Psoas muscle (tissue), 7 donors: ENCODE measurements at regions not wholly inside any gene's neighbourhood (a gene's known extent, or its start where the extent isn't known, plus 50 kb on each side); places are given as distances from the start of the nearest gene placed in this dataset.

Experiments used
- ATAC-seq, 4 donors: fragments of 200-7000 bp; cut with Tn5 transposase; one replicate each; pipeline ENCODE4 v1.9.1; 2020; ENCODE audit warnings: moderate library complexity in 3 of 4, mild to moderate bottlenecking in 2 of 4
- DNase-seq, 2 donors: peaks; one replicate each; pipeline ENCODE4 v3.0.0-alpha.2; 2020
- H3K27ac ChIP-seq: fragments of 200-600 bp; one replicate; pipeline ENCODE4 v1.8.0; 2022
- H3K27me3 ChIP-seq, 3 donors: fragments of 200-600 bp in 1 of 3; one replicate each; pipeline versions ENCODE4 v1.6.1 to v1.8.0; 2013 to 2022; ENCODE audit warnings: low read length in 2 of 3, mild to moderate bottlenecking in 2 of 3, moderate library complexity in 1 of 3; ENCODE audit not compliant: insufficient read depth in 3 of 3
- H3K36me3 ChIP-seq, 2 donors: fragments of 200-600 bp in 1 of 2; one replicate each; pipeline versions ENCODE4 v1.6.1 to v1.8.0; 2013 to 2022; ENCODE audit warnings: low read depth in 1 of 2, mild to moderate bottlenecking in 1 of 2, moderate library complexity in 1 of 2; ENCODE audit not compliant: insufficient read depth in 1 of 2
- H3K4me1 ChIP-seq: fragments of 200-600 bp; one replicate; pipeline ENCODE4 v1.8.0; 2022
- H3K4me3 ChIP-seq: fragments of 200-600 bp; one replicate; pipeline ENCODE4 v1.8.0; 2022; ENCODE audit warnings: mild to moderate bottlenecking
- H3K9me3 ChIP-seq: fragments of 200-600 bp; one replicate; pipeline ENCODE4 v1.8.0; 2022
- WGBS, 3 donors: extraction: QIAGEN DNeasy Blood & Tissue Kit; methylation state at CpG; one replicate each; pipeline versions ENCODE4 v1.1.6 to v1.1.7; 2013; 5-methylcytosine and 5-hydroxymethylcytosine counted together
- intact Hi-C, 2 donors: fragments of 100-400 bp; cut with DNase I; formaldehyde crosslinking; loops; one replicate each; pipeline versions ENCODE4 v1.11.0 to v1.14.2; 2022
- TF ChIP-seq, protein P1 (sequence below): fragments of 200-600 bp; IDR thresholded peaks from one replicate; pipeline ENCODE4 v1.8.0; 2022; ENCODE audit warnings: antibody characterized with exemption
- donor health status: healthy with polysubstance abuse.
- donor health status: DM: no; HTN: no; CAD: no; lungs with moderate emphysema.
- donor health status: Bipolar disorder and iron deficiency.
- donor health status: healthy.
- donor health status: DM: yes; HTN: yes; CAD: no.
- donor health status: DM: no; HTN: no; CAD: no.
- donor health status: DM: yes; HTN: yes; CAD: no.

DNA sequence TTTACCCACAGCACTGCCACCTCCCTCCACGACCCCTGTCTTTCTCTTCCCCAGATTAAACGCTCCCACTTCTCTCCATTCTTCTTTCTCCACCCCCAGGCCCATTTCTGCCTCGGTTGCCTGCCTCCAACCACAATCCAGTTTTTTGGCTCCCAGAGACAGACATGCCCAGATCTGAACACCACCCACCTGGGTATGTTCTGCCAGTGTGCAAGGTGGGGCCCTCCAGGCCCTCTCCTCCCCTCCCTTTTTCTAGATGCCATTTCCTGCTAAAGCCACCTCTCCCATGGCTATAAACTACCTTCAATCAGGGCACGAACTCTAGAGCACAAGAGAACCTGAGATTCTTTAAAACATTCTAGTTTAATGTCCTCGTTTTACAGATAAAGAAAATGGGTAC, 63.3 kb downstream of the IRF2BPL start:
- 90 to 93% (median 91%) methylated on average over 5 of the region's 5 CpGs for WGBS, 3 donors
- DNase-seq (no peak), ATAC-seq (no peak)
- H3K27me3 ChIP-seq = no peaks in the 10 kb centered on the region
- H3K9me3 ChIP-seq = no peaks in the 10 kb centered on the region
- H3K27ac ChIP-seq = no peak overlapping the region
- peaks cover 8% of the 10 kb centered on the region for H3K4me1 ChIP-seq
- TF ChIP-seq, protein P1, sequence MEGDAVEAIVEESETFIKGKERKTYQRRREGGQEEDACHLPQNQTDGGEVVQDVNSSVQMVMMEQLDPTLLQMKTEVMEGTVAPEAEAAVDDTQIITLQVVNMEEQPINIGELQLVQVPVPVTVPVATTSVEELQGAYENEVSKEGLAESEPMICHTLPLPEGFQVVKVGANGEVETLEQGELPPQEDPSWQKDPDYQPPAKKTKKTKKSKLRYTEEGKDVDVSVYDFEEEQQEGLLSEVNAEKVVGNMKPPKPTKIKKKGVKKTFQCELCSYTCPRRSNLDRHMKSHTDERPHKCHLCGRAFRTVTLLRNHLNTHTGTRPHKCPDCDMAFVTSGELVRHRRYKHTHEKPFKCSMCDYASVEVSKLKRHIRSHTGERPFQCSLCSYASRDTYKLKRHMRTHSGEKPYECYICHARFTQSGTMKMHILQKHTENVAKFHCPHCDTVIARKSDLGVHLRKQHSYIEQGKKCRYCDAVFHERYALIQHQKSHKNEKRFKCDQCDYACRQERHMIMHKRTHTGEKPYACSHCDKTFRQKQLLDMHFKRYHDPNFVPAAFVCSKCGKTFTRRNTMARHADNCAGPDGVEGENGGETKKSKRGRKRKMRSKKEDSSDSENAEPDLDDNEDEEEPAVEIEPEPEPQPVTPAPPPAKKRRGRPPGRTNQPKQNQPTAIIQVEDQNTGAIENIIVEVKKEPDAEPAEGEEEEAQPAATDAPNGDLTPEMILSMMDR = no peak
- no peaks in the 10 kb centered on the region for H3K36me3 ChIP-seq
- intact Hi-C loops = no loop called here
- H3K4me3 ChIP-seq = no peak overlapping the region

GRCh38 chr14:76964695-76965094, 63.8 kb downstream of the IRF2BPL start:
- ATAC-seq (no peak), DNase-seq (no peak)
- Histone ChIP-seq H3K9me3 (no peaks in the 10 kb centered on the region), H3K36me3 (no peaks in the 10 kb centered on the region), H3K27me3 (no peaks in the 10 kb centered on the region), H3K27ac (no peak overlapping the region), H3K4me1 (peaks cover 8% of the 10 kb centered on the region), H3K4me3 (no peak overlapping the region)
- intact Hi-C loops = loop anchor here in 1 of 2 donors (5.0 kb wide), 1 partner anchor 33 kb away; no protein-coding TSS in a partner anchor
- WGBS, 3 donors = 87 to 89% (median 88%) methylated on average over 5 of the region's 5 CpGs
- TF ChIP-seq, protein P1 = no peak

- DNase-seq (no peak), ATAC-seq (no peak)
- Histone ChIP-seq H3K27me3 (no peaks in the 10 kb centered on the region), H3K36me3 (no peaks in the 10 kb centered on the region), H3K4me3 (no peak overlapping the region), H3K4me1 (peaks cover 8% of the 10 kb centered on the region), H3K27ac (no peak overlapping the region), H3K9me3 (no peaks in the 10 kb centered on the region)
- 90 to 98% (median 92%) methylated on average over 3 of the region's 3 CpGs for WGBS, 3 donors
- TF ChIP-seq, protein P1 = no peak
- intact Hi-C loops = loop anchor here (2.0 to 5.0 kb wide), 2 partner anchors 33 to 34 kb away; no protein-coding TSS in a partner anchor
Measured at GRCh38 chr14:76963372-76963771, 65.1 kb downstream of the IRF2BPL start.

DNA sequence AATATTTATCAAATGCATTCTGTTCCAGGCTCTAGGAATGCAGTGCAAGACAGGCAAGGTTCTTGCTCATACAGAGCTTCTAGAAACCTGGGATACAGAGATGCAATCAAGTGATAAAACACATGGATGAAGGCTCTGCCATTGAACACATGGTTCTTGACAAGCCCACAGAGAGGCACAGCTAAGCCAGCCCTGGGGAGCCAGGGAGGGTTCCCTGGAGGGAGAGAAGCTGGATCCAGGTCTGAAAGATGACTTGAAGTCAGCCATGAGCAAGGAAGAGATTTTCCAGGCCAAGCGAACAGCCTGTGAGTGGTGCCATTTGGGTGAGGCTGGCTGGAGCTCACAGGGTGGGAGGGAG, 66.2 kb downstream of the IRF2BPL start:
- H3K4me1 ChIP-seq = peaks cover 13% of the 10 kb centered on the region
- no peaks in the 10 kb centered on the region for H3K9me3 ChIP-seq
- DNase-seq (no peak), ATAC-seq (peak in 2 of 4 donors; percentile 10 to 22)
- no peaks in the 10 kb centered on the region for H3K27me3 ChIP-seq
- H3K36me3 ChIP-seq = no peaks in the 10 kb centered on the region
- H3K4me3 ChIP-seq = peak overlapping the region; percentile 65
- TF ChIP-seq, protein P1 = no peak
- WGBS, 3 donors = 65 to 83% (median 79%) methylated on average over 1 of the region's 1 CpG
- intact Hi-C loops = loop anchor here (2.0 to 5.0 kb wide), 2 partner anchors 35 kb away; no protein-coding TSS in a partner anchor
- peak overlapping the region; percentile 79 for H3K27ac ChIP-seq

GRCh38 chr14:76961631-76962302, 66.7 kb downstream of the IRF2BPL start:
- ATAC-seq (peak; percentile 76 to 87 (median 80)), DNase-seq (peak; percentile 85 to 89)
- H3K4me1 ChIP-seq = peaks cover 17% of the 10 kb centered on the region
- peak overlapping the region; percentile 65 for H3K4me3 ChIP-seq
- TF ChIP-seq, protein P1 = no peak
- no peaks in the 10 kb centered on the region for H3K27me3 ChIP-seq
- 5 to 10% (median 6%) methylated on average over 24 of the region's 24 CpGs for WGBS, 3 donors
- intact Hi-C loops = loop anchor here (2.0 to 5.0 kb wide), 2 partner anchors 35 to 36 kb away; no protein-coding TSS in a partner anchor
- H3K36me3 ChIP-seq = no peaks in the 10 kb centered on the region
- peak overlapping the region; percentile 79 for H3K27ac ChIP-seq
- H3K9me3 ChIP-seq = no peaks in the 10 kb centered on the region
